H9 (cell line): ENCODE measurements at regions not wholly inside any gene's neighbourhood (a gene's known extent, or its start where the extent isn't known, plus 50 kb on each side); places are given as distances from the start of the nearest gene placed in this dataset.

ENCODE experiments used
- DNase-seq: peaks from one replicate; pipeline ENCODE4 v3.0.0-alpha.2; 2017
- H2AFZ ChIP-seq: one replicate; pipeline ENCODE4 v1.6.1; 2013; ENCODE audit warnings: mild to moderate bottlenecking, low read length, control low read depth, moderate library complexity
- H2AK5ac ChIP-seq: 2 replicates; pipeline ENCODE4 v1.6.1; 2013; ENCODE audit warnings: low read length, control low read depth, mixed read lengths; ENCODE audit not compliant: insufficient read length
- H2BK120ac ChIP-seq: one replicate; pipeline ENCODE4 v1.6.1; 2013; ENCODE audit warnings: low read depth, mild to moderate bottlenecking, low read length, control low read depth, inconsistent platforms; ENCODE audit not compliant: poor library complexity, severe bottlenecking
- H2BK12ac ChIP-seq: 2 replicates; pipeline ENCODE4 v1.6.1; 2013; ENCODE audit warnings: low read length, control low read depth, mixed read lengths, low read depth; ENCODE audit not compliant: insufficient read length
- H2BK15ac ChIP-seq: 2 replicates; pipeline ENCODE4 v1.6.1; 2013; ENCODE audit warnings: low read depth, low read length, control low read depth
- H2BK20ac ChIP-seq: one replicate; pipeline ENCODE4 v1.6.1; 2013; ENCODE audit warnings: low read depth, mild to moderate bottlenecking, low read length, control low read depth, inconsistent platforms; ENCODE audit not compliant: poor library complexity, severe bottlenecking
- H2BK5ac ChIP-seq: 2 replicates; pipeline ENCODE4 v1.6.1; 2013; ENCODE audit warnings: low read length, control low read depth, mixed read lengths; ENCODE audit not compliant: insufficient read length
- H3K14ac ChIP-seq: 2 replicates; pipeline ENCODE4 v1.6.1; 2013; ENCODE audit warnings: low read length, control low read depth; ENCODE audit not compliant: insufficient read depth
- H3K18ac ChIP-seq: 2 replicates; pipeline ENCODE4 v1.6.1; 2013; ENCODE audit warnings: low read depth, mild to moderate bottlenecking, mixed read lengths, low read length, control low read depth; ENCODE audit not compliant: insufficient read length
- H3K23ac ChIP-seq: 2 replicates; pipeline ENCODE4 v1.6.1; 2013; ENCODE audit warnings: low read length, control low read depth, mixed read lengths, low read depth; ENCODE audit not compliant: insufficient read length
- H3K23me2 ChIP-seq: 2 replicates; pipeline ENCODE4 v1.6.1; 2013; ENCODE audit warnings: low read depth, mild to moderate bottlenecking, mixed read lengths, low read length, control low read depth; ENCODE audit not compliant: insufficient read length, poor library complexity, severe bottlenecking
- H3K27ac ChIP-seq: 2 replicates; pipeline ENCODE4 v1.5.1; 2013; ENCODE audit warnings: low read length, control low read depth, mixed read lengths, low read depth; ENCODE audit not compliant: insufficient read length
- H3K27me3 ChIP-seq: 2 replicates; pipeline ENCODE4 v1.6.1; 2013; ENCODE audit warnings: low read length, control low read depth, inconsistent platforms; ENCODE audit not compliant: insufficient read depth
- H3K4ac ChIP-seq: 2 replicates; pipeline ENCODE4 v1.6.1; 2013; ENCODE audit warnings: low read depth, mild to moderate bottlenecking, control low read depth, inconsistent platforms, low read length, moderate library complexity
- H3K4me1 ChIP-seq: 2 replicates; pipeline ENCODE4 v1.6.1; 2013; ENCODE audit warnings: low read length, control low read depth, inconsistent platforms; ENCODE audit not compliant: insufficient read depth
- H3K4me2 ChIP-seq: 2 replicates; pipeline ENCODE4 v1.6.1; 2013; ENCODE audit warnings: low read length, control low read depth, mixed read lengths; ENCODE audit not compliant: insufficient read length, insufficient read depth
- H3K56ac ChIP-seq: 2 replicates; pipeline ENCODE4 v1.6.1; 2013; ENCODE audit warnings: low read depth, mild to moderate bottlenecking, mixed read lengths, low read length, control low read depth; ENCODE audit not compliant: insufficient read length
- H3K79me1 ChIP-seq: 2 replicates; pipeline ENCODE4 v1.6.1; 2013; ENCODE audit warnings: low read depth, mild to moderate bottlenecking, moderate library complexity, low read length, control low read depth, inconsistent platforms; ENCODE audit not compliant: insufficient read depth, poor library complexity, severe bottlenecking
- H3K79me2 ChIP-seq: 2 replicates; pipeline ENCODE4 v1.6.1; 2013; ENCODE audit warnings: low read length, control low read depth, inconsistent platforms; ENCODE audit not compliant: insufficient read depth
- H3K9ac ChIP-seq: 2 replicates; pipeline ENCODE4 v1.6.1; 2013; ENCODE audit warnings: low read length, control low read depth, mixed read lengths; ENCODE audit not compliant: insufficient read length; ENCODE audit errors: extremely low read depth
- H3K9me3 ChIP-seq: one replicate; pipeline ENCODE4 v1.6.1; 2013; ENCODE audit warnings: low read depth, low read length, inconsistent platforms; ENCODE audit not compliant: control insufficient read depth
- H3T11ph ChIP-seq: one replicate; pipeline ENCODE4 v1.6.1; 2013; ENCODE audit warnings: mild to moderate bottlenecking, low read length, control low read depth, inconsistent platforms
- H4K20me1 ChIP-seq: one replicate; pipeline ENCODE4 v1.6.1; 2013; ENCODE audit not compliant: control insufficient read depth, insufficient read length, insufficient read depth
- H4K5ac ChIP-seq: 2 replicates; pipeline ENCODE4 v1.6.1; 2013; ENCODE audit warnings: low read depth, mild to moderate bottlenecking, mixed read lengths, low read length, control low read depth; ENCODE audit not compliant: insufficient read length
- H4K8ac ChIP-seq: replicated peaks from 2 replicates; pipeline ENCODE4 v1.6.1; 2013; ENCODE audit warnings: low read length, control low read depth, mixed read lengths, low read depth; ENCODE audit not compliant: insufficient read length
- H4K91ac ChIP-seq: 2 replicates; pipeline ENCODE4 v1.6.1; 2013; ENCODE audit warnings: low read depth, mild to moderate bottlenecking, moderate library complexity, mixed read lengths, low read length, control low read depth; ENCODE audit not compliant: insufficient read length
- H3K27ac Mint-ChIP-seq, 3 experiments: 2 replicates in 2 of 3; 3 replicates in 1 of 3; pipeline ENCODE4 v1.8.0; 2020 to 2021; ENCODE audit warnings: mixed read lengths in 3 of 3, mild to moderate bottlenecking in 1 of 3, moderate library complexity in 1 of 3
- H3K27me3 Mint-ChIP-seq: 2 replicates; pipeline ENCODE4 v1.8.0; 2021; ENCODE audit warnings: low read depth, mild to moderate bottlenecking, moderate library complexity, mixed read lengths
- H3K36me3 Mint-ChIP-seq, 3 experiments: 2 replicates in 2 of 3; 3 replicates in 1 of 3; pipeline ENCODE4 v1.8.0; 2020 to 2021; ENCODE audit warnings: low read depth in 3 of 3, mixed read lengths in 3 of 3; ENCODE audit not compliant: insufficient read depth in 1 of 3
- H3K4me1 Mint-ChIP-seq, 2 experiments: 2 replicates each; pipeline ENCODE4 v1.8.0; 2020; ENCODE audit warnings: mixed read lengths in 2 of 2
- H3K4me3 Mint-ChIP-seq, 2 experiments: 2 replicates in 1 of 2; 3 replicates in 1 of 2; pipeline ENCODE4 v1.8.0; 2020 to 2021; ENCODE audit warnings: mild to moderate bottlenecking in 2 of 2, mixed read lengths in 2 of 2, moderate library complexity in 1 of 2
- H3K9me3 Mint-ChIP-seq, 2 experiments: 2 replicates in 1 of 2; 3 replicates in 1 of 2; pipeline ENCODE4 v1.8.0; 2020; ENCODE audit warnings: mild to moderate bottlenecking in 2 of 2, mixed read lengths in 2 of 2, moderate library complexity in 1 of 2
- CTCF ChIP-seq: fragments of 200-600 bp; sonication (generic); conservative IDR thresholded peaks from 3 replicates; pipeline ENCODE4 v1.8.0; 2021; ENCODE audit warnings: antibody characterized with exemption, mild to moderate bottlenecking
- WGBS: extraction: QIAGEN DNeasy Blood & Tissue Kit; methylation state at CpG from one replicate; pipeline ENCODE4 v1.1.7; 2013; ENCODE audit warnings: missing lambda C conversion rate, low lambda C conversion rate, mixed read lengths; ENCODE audit not compliant: insufficient read length; ENCODE audit errors: extremely low coverage; 5-methylcytosine and 5-hydroxymethylcytosine counted together

GRCh38 chr2:66303471-66303870, 131.5 kb upstream of the MEIS1 start:
- H3K9me3 Mint-ChIP-seq, result no peaks in the 10 kb centered on the region
- Histone ChIP-seq H3K4ac (no peak overlapping the region), H2BK12ac (no peak overlapping the region), H3K79me2 (no peaks in the 10 kb centered on the region), H3K14ac (no peak overlapping the region), H3K18ac (no peak overlapping the region), H4K91ac (no peak overlapping the region), H3T11ph (no peak overlapping the region), H4K20me1 (no peaks in the 10 kb centered on the region), H4K8ac (no peak overlapping the region), H2BK5ac (no peak overlapping the region), H3K9ac (no peak overlapping the region), H3K27me3 (no peaks in the 10 kb centered on the region), H3K4me1 (no peaks in the 10 kb centered on the region), H2BK120ac (no peak overlapping the region), H2BK15ac (no peak overlapping the region), H2AFZ (no peak overlapping the region), H3K4me2 (no peak overlapping the region), H3K9me3 (no peaks in the 10 kb centered on the region), H3K27ac (no peak overlapping the region), H3K79me1 (no peaks in the 10 kb centered on the region), H3K56ac (no peak overlapping the region), H3K23ac (no peak overlapping the region), H2AK5ac (no peak overlapping the region), H3K23me2 (no peaks in the 10 kb centered on the region), H2BK20ac (no peak overlapping the region), H4K5ac (no peak overlapping the region)
- H3K27ac Mint-ChIP-seq, result no peak overlapping the region
- no peak for DNase-seq
- H3K4me3 Mint-ChIP-seq, result no peak overlapping the region
- no peak for TF ChIP-seq CTCF
- no peaks in the 10 kb centered on the region for H3K4me1 Mint-ChIP-seq
- peaks cover 7% of the 10 kb centered on the region for H3K27me3 Mint-ChIP-seq
- H3K36me3 Mint-ChIP-seq, result no peaks in the 10 kb centered on the region
- no CpG with 5 or more reads among the region's 4 CpGs for WGBS
